ENCODE measurements at regions not wholly inside any gene's neighbourhood (a gene's known extent, or its start where the extent isn't known, plus 50 kb on each side); places are given as distances from the start of the nearest gene placed in this dataset.

DNA sequence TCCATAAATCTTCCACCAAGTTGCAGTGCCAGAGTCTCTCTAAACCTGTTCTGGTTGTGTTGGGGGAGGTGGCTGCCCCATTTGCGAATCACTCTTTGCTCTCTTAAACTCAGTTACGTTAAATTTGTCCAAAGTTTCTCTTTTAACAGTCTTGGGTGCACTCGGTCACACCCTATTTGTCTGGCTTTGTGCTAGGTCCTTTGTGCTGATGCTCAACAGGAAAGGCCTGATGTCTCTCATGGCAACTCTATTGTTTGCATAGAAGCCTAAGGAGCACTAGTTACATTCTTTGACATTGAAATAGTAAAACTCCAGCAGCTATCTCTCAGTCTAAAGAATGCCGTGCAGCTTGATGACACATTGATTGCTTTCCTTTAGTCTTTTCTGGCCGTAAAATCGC, 105.1 kb downstream of the TRMT11 start:
- no peak for DNase-seq

DNA sequence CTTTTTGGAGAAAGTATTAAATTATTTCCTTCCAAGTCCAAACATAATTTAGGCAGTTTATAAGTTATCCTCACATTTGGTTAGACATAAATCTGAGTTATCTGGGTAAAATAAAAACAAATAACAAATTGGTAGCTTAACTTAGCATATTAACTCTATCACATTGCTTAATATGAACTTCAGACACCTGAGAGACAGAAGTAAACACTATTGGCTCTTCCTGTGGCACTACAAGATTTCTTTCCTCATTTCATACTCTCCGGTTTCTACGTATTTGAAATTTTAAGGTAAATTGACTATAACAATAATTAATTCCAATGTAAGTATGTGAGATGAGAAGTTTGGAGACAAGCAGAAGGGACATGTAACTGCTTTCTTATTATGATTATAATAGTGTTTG, 106.8 kb downstream of the TRMT11 start:
- DNase-seq = no peak

DNA sequence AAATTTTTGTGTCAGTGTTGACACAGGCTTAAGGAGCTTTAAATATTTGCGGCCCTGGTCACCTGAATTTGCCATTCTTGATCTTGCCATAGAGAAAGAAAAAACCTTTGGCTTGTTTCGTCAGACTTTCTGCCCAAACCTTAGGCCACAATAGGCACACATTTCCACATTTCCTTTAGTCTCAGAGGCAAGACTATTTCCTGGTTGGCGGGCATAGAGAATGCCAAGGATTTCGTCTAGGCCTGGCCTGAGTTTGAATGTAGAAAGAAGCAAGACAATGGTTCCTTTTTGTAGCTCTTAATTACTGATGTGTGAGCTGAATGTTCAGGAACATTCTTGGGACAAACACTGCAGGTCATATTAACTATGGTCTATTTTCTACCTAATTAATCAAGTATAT, 108.1 kb downstream of the TRMT11 start:
- no peak for DNase-seq

DNA sequence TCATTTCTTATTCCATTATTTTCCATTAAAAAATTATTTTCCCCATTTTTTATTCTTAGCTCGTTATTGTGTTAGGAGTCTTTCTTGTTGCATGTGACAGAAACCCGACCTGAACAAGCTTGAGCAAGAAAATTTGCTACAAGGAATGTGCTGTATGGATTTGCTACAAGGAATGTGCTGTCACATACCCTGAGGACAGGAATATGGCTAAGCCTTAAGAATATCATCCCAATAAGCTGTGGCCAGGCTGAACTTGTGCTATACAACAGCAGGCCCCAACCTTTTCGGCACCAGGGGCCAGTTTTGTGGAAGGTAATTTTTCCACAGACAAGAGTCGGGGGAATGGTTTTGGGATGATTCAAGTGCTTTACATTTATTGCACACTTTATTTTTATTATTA, 114.0 kb downstream of the TRMT11 start:
- DNase-seq = no peak

DNA sequence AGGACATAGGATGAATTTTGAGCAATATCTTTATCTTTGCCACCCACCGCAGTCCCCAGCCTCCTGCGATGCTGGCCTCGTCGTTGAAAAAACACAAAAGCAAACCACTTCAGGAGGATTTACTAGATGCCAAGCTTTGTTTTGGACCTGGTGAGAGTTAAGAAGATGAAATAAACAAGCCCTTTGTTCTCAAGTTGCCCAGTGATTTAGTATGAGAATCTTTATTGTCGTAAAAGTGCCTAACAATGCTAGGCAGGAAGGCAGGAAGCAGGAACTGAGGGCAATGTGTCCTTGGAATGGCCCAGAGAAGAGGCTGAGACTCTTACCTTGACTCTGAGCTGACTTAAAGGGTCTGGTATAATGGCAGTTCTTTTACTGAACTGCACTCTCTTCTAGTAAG, 116.0 kb downstream of the TRMT11 start:
- DNase-seq = no peak

DNA sequence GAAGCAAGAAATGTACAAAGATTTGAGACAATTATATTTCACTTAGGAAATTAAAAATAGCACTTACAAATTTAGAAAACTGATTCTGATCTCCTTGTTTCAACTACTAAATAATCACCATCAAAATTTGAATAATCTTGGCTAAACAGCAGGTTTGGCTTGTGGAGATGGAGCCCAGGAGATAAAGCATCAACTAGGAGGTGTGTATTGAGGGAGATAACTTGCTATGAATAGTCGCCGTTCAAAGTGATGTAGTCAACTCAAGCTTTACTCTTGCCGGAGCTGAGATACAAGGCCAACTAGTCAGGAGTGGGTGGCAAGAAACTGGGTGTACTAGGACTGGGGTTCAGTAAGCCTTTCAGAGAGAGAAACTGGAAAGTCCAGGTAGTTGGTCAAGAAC, 117.7 kb downstream of the TRMT11 start:
- no peak for DNase-seq

DNA sequence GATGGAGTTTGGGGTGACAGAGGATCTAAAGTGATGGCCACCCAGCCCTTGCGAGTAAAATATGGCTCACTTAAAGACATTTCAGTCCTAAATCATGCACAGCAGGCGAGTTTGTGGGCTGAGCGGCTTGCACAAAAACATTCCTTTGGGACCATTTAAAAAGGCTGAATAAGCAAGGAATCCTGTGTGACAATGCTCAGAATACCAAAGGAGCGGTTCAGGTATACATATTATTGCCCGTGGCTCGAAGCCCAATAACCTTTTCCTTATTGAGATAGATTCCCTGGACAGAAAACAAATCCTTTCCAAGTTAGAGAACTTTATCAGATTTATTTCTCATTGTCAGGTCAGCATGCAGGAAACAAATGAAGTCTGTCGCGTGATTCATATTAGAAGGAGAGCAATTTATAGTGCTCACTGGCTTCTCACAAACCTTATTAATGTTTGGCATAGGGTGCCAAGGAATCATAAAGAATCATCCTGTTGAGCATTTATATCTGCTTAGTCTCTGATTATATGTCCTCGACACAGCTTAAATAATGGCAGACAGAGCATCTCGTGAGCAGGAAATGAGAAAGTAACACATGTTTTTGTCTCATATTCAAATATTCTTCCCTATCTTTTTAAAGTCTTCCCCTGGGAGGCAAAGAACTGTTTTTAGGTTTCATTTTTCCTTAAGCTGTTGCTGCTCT, 121.3 kb downstream of the TRMT11 start:
- DNase-seq = no peak

DNA sequence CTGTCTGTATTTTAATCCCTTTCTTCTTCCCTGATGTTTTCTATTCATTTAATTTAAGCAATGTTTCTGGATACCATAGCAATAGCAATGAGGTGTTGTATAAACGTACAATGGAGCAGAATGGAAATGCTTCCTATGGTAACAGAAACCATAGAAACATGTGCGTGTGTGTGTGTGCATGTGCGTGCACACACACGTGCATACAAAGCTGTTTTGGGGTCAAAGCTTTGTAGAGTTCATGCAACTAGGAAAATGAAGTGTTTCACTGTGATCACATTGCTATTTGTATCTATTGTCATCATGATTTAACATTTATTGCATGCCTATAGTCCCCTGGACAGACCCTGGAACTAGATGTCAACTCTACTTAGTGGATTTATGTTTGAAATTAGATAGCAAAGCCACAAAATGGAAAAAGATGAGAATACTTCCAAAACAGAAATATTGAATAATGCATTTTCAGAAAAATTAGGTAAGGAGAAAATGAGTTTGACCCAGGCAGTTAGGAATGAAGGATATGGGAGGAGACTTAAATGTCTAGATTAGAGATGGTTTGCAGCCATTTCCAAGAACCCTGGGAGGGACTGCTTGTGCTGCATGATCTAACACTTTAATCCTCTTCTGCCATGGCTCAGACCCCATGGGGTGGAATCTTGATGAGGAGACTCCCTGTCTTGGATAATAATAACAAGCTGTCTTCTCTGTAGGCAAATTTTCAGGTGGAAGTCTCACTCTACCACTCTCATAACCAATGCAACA, 124.4 kb downstream of the TRMT11 start:
- no peak for DNase-seq

DNA sequence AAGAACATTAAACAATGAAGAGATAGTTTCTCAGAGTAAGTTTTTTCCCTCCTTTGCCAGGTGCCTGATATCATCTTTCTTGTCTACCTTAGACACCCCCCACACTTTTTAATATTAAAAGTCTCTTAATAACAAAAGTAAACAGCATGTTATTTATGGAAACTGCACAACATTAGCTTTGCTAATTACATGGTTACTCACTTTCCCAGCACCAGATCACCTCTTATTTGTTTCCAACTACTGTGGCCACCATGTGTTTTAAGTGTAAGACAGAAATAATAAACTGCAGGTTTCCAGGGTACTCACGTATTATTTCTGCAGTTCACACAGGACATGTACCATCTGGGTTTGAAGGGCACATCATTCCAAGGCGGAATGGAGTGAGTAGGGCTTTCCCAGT, 125.0 kb downstream of the TRMT11 start:
- DNase-seq = no peak

DNA sequence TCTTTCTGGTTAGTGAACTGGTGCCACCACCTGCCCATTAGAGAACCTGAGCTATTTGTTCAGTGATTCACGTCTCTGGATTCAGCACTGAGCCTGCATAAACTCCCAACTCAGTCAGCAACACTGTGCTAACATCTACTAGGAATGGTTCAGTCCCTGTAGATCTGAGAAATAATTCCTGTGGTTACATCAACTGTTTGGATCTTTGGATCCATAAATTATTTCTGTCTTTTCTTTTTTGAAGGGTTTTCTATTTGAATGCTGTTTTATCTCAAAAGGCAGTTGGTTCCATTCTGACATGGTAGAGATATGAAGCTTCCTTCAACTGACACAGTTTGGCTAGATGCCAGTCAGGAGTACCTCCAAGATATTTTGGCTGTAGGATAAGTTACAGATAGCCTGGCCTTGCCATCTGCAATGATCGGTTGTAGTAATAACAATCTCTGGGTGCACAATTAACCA, 125.9 kb downstream of the TRMT11 start:
- DNase-seq = no peak

DNA sequence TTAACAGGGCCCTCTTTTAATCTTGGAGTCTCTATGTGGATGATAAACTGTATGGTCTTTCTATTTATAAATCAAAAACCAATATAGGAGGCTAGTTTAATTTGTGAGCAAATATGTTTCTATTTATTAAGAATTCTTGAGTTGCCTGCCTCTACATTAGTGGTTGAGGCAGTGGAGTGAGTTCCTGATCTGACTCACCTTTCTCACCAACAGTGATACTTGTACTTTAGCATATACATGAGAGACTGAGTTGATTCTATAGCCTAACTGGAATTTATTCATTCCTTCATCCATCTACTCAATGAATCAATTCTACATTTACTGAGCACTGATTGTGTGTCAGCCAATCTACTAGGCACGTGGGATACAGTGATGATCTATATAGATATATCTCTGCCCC, 126.9 kb downstream of the TRMT11 start:
- no peak for DNase-seq

DNA sequence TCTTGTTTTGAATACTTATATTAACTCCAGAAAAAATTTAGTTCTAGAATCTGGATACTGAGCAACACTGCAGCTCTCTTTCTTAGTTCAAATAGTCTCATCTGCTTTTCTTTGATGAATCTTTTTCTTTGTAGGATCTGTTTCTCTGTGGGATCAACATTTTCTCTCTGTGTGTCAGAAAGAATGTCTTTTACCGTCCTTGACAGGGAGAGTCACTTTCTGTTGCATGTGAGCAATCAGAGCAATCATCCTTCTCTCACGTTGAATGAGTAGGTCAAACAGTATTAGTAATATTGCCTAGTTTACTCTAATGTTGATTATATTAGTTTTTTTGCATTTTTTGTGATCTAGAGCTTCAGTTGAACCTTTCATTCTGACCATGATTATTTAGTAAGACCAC, 130.9 kb downstream of the TRMT11 start:
- DNase-seq = no peak

DNA sequence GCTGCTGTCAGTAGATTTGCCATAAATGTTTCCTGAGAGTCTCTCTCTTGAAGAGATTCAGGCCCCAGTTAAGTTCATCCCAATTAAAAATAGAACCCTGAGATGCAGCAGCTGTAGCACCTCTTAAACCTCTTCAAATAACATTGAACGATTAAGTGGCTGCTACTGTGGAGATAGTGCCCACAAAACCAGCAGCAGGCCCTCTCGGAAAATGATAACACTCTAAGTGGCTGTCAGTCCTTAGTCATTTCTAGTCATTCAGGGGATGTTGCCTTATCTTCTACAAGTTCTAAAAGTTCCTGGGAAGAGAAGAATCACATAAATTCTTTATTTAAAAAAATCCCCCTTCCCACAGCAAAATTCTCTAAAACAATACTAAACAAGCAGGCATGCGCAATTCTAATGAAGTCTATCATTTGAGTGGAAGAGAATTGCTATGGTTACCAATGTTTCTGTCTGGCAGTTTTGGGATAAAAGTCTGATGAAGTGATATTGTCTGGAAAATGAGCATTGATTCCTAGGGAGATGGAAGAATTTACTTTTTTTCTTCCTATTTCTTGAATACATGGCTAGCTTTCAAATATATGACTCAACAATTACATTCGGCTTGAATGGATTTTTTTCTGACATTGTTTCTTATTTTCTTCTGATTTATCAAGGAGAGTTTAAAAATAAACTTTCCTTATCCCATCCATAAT, 131.9 kb downstream of the TRMT11 start:
- DNase-seq = no peak

DNA sequence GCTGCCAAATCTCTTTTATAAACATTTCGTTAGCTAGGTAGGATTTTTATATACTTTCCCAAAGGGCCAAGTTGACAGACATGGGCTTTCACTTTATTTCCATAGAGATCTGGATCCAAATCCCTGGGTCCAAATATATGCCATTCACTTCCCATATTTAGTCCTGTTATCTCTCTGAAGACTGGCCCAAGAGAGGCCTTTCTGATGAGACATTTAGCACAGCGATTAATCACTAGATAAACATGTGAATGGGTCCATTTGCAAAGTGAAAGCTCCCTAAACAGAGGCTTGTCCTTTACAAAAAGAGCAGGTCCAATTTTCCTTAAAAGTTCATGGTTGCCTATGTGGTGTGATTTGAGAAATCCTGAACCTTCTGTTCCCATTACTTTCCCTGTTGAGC, 132.6 kb downstream of the TRMT11 start:
- no peak for DNase-seq

DNA sequence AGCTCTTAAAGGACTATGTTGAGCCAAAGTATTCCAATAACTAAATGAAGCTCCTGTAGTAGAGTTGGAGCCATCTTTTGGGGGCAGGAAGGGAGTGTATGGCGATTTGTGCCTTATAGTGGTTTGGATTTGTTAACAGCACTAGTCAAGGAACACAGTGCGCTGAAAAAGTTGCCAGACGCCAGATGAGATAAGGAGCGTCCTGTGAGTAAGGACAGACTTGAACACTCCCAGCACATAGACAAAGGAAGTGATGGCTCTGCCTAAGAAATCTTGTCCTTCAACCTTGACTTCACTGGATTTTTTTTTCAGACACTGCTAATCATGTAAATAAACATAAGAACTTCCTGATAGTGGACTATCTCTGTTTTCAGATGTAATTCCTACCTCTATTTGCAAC, 136.9 kb downstream of the TRMT11 start:
- no peak for DNase-seq

DNA sequence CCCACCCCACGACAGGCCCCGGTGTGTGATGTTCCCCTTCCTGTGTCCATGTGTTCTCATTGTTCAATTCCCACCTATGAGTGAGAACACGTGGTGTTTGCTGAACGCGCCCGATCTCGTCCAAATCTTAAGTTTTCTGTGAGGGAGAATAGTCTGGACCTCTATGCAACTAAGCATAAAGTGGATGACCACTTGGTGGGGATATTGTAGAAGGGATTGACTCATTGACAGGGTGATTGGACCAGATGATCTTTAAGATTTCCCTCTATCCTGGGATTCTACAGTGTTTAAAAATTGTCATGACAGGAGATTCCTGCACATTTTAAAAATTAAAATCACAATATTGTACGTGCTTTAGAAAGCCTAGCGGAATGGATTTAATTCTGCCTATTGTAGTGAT, 141.3 kb downstream of the TRMT11 start:
- no peak for DNase-seq

DNA sequence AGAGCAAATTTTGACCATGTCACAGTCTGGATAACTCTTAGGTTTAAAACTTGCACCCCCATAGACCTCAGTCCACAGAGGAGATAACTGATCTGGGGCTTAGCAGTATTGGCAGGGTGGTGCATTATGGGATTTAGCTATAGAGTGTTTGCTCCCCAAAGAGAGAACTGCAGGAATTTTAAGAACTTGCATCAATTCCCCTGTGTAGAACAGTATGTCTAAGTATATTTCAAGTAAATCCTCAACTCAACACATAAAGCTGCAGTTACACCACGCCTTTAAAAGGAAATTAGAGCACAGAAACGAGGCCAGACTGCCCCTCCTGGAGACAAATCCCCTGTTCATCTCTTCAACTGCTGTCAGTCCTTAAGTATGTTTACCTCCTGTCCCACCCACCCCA, 144.9 kb downstream of the TRMT11 start:
- no peak for DNase-seq

DNA sequence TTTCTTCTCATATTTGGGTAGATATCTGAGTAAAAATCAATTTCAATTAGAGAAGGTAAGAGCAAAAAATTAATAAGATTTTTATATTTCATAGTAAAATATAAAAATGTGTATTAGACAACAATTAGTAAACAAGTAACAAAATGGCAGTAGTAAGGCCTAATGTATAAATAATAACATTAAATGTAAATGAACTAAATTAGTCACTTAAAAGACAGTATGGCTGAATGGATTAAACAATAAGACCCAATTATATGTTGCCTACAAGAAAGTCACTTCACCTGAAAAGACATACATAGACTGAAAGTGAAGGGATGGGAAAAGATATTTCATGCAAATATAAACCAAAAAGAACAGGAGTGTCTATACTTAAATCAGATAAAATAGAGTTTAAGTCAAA, 147.6 kb downstream of the TRMT11 start:
- no peak for DNase-seq

DNA sequence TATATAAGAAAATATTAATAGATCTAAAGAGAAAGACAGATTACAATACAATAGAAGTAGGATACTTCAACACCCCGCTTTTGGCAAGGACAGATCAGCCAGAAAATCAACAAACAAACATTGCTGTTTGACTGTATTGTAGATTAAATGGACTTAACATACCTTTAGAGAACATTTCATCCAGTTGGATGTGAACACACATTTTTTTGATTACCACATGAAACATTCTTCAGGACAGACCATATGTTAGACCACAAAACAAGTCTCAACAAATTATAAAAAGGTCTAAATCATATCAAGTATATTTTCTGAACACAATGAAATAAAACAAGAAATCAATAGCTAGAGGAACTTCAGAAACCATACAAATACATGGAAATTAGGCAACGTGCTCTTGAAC, 148.2 kb downstream of the TRMT11 start:
- no peak for DNase-seq

DNA sequence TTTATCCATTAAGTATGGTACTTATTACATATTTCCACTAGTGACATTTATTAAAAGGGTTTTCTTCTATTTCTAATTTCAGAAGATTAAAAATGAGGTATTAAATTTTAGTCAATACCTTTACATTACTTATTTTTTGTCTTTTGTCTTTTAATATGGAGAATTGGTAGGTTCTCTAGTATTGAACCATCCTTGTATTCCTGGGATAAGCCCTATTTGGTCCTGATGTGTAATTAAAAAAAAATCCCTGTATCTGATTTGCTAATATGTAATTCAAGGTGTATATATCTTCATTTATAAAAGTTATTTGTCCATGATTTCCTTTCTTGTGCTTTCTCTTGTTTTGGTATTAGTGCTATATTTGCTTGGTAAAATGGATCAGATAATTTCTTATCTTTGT, 153.7 kb downstream of the TRMT11 start:
- DNase-seq = no peak

DNA sequence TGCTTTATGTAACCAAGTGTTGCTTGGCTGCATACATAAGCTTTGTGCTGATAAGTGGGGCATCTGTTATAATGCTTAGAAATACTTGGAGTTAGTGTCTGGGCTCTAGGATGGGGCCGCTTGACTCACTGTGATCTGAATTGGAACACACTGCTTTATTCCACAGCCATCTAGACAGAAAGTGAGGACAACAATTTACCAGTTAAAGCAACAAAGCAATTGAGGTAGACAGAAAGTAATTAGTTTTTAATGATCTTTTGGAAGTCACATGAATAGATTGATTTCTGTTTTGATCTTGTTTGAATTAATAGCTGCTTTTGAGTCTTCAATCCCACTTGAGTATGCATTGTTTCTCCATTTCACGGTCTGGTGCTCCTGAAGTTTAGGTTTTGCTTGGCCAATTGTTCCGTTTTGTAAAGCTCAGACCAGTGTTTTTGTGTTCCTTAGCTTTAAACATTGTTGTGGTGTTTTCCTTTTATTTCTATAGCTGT, 157.5 kb downstream of the TRMT11 start:
- no peak for DNase-seq

DNA sequence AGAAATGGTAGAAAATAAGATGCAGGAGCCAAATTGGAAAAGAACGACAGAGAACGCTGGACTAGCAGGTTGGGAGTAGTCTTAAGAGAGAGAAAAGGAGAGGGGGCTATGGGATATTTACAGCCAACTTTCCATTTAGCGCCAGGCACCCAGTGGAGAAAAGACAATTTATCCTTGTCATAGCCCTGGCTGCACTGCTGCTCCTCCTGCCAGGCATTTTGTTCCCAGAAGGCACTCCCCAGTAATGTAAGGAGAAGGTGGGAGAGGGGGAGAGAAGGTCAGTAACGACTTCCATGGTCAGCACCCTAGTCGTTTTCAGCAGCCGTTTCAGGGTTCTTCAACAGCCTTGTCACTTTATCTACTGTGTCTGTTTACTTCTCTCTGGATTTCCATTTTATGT, 159.0 kb downstream of the TRMT11 start:
- no peak for DNase-seq

DNA sequence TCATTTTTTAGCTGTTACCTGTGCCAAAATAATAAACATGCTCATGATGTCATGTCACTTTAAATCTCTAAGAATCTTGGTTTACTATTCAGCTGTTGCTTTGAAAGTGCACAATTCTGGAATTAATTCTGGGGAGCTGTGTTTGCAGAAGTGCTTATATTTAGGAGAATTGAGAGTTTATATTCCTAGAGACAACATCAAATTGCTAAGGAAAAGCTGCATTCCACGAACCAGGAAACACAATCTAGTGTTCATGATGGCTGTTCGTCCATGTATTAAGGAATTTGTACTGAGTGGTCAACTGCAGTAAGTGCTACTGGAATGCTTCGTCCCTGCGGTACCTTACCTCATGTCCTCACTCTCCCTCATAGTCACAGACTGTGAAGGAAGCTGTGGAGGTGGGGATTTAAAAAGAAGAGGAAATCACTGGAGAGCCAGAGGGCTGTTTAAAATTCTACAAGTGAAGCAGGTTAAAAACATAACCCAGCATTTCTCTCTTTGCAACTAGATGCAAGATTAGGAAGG, 161.0 kb downstream of the TRMT11 start:
- no peak for DNase-seq

DNA sequence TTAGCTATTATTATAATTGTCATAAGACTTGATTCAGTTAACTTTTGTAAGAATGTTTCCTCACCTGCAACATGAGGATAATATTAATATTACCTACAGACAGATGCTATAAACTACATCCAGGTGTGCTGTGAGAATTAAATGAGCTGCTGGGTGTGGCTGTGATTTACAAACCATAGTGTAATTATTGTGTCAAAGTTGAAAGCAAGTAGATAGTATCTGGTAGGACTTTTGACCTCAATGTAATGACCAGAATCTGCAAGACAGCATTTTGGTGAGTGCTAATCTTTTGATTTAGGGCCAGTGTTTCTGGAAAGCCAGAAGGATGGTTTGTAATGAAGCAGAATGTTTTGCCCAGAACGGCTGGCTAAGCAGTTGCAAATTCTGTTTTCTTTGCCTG, 162.5 kb downstream of the TRMT11 start:
- DNase-seq = no peak

Measured in NCI-H1436 (cell line).